ENCODE measurements at regions not wholly inside any gene's neighbourhood (a gene's known extent, or its start where the extent isn't known, plus 50 kb on each side); places are given as distances from the start of the nearest gene placed in this dataset.
"Not testable (repeated sequence)": the region's sequence is repeated elsewhere in the genome, so short reads cannot be mapped to it uniquely, and the experiment has no call there.

DNA sequence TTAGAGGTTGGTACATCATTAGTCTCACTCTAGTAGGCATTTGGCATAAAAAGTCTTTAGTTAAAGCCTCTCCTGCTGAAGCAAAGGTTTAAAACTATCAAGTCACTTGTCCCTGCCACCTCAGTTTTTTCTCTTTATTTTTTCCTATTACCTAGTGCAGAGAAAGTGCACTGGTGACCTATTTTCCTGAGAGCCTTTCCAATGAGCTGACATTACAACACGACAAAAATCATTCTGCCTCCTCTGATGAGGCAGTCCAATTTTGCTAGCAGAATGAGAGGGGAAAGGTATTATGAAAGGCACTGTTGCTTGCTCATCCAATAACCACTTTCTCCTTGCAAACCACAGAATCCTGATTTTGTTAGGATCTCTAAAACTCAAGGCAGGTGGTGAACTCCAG lies 73.3 kb upstream of the SGK1 start:
- no peak for DNase-seq (ENCODE audit: low read depth)

DNA sequence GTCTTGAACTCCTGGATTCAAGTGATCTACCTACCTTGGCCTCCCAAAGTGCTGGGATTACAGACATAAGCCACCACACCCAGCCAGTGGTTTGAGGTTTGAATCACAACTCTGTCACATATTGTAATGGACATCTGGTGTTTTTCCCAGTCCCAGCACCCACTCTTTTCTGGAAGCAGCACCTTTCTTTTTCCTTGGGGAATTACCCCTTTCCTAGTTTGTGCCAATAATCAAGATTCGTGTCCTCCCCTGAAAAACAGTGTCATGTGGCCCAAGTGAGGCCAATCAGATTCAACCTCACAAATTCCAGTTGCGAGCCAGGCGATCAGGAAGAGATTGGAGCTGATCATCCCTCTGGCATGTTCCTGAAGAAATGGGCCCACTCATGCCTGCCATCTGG lies 71.7 kb upstream of the SGK1 start:
- DNase-seq (ENCODE audit: low read depth) = no peak

DNA sequence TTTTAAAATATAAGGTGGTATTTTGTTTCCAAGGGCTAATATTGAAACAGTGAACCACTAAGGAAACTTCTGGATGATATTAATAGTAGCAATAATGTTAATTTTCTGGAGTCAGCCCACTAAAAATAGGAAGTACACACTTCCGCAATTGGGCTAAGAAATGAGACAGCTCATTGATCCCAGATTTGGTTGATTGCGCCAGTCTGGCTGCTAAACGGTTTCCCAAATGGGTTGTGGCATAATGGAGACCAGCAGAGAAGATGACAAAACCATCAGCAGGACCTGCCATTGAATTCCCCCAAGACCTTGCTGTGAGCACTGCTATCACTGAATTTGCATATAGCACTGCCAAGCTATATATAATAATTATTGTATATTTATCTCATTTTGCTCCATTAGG lies 71.2 kb upstream of the SGK1 start:
- DNase-seq (ENCODE audit: low read depth) = no peak

DNA sequence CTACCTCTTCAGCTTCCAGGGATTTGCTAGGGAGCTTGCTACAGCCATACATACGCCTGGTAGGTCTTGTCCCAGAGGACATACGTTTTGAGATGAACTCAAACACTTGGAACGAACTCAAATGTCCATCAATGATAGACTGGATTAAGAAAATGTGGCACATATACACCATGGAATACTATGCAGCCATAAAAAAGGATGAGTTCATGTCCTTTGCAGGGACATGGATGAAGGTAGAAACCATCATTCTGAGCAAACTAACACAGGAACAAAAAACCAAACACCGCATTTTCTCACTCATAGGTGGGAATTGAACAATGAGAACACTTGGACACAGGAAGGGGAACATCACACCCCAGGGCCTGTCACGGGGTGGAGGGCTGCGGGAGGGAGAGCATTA lies 68.6 kb upstream of the SGK1 start:
- not testable (repeated sequence) for DNase-seq (ENCODE audit: low read depth)

DNA sequence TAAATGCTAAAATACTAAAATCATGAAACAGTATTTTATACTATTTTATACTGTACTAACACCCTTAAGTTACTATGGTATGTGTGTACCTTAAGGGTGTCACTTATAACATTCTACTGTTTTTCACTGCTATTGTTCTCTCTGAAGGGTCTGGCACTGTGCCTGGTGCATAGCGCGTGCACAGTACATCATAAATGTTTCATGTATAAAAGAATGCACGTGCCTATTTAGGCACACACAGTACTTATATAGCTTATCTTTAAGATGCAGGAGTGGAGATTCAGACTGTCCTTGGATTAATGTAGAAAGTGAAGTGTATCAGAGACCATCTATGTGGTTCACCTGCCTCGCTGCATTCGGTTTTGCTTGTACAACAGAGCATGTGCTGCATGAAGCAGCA lies 64.0 kb upstream of the SGK1 start:
- no peak for DNase-seq (ENCODE audit: low read depth)

DNA sequence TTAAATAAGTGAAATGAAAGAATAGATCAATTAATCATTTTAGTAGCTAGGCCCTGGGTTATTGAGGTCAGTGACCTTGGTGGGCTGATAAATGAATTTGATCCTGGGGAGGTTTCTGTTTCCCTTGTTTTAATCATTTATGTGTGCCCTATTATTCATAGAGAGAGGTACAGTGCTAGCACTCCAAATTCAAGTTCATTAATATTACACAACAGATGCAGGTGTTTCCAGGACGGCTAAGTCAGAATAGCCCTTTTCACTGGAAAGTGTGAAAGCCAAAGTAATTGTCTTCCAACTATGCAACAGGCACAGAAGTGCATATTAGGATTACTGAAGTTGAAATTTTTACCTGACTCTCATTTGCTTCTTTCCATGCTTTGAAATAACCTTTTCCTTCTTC lies 61.7 kb upstream of the SGK1 start:
- DNase-seq (ENCODE audit: low read depth) = no peak

DNA sequence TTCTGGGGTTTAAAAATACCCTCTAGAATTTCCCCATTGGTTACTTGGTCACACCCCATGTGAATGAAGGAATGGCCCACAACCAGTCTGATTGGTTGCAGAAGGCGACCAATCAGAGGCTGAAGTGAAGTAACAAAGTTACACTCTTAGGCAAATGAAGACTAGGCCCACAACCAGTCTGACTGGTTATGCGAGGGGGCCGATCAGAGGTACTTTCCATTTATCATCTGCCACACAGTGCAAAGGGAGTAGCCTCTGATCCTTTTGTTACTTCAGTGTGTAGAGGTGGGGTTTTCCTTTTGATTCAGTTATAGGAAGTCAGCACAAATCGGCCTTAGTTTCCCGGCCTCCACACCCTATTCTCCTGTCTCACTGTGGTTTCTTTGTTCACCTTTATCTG lies 61.2 kb upstream of the SGK1 start:
- no peak for DNase-seq (ENCODE audit: low read depth)

DNA sequence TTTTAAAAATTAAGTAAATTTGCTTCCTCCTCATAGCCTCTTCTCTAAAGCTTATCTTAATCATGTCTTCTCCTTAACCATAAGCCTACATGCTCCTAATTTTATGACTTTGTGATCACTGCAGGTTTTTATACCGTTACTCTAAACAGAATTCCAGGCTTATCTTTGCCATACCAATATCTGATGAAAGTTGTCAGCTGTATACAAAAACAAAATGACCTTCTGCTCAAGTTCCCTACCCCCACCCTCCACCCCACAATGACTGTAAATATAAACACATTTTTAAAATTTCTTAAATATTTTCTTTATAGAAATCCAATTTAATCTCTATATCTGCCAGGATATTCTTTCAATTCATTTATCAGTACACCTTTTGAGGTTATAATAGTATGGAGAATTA lies 60.5 kb upstream of the SGK1 start:
- DNase-seq (ENCODE audit: low read depth) = no peak

DNA sequence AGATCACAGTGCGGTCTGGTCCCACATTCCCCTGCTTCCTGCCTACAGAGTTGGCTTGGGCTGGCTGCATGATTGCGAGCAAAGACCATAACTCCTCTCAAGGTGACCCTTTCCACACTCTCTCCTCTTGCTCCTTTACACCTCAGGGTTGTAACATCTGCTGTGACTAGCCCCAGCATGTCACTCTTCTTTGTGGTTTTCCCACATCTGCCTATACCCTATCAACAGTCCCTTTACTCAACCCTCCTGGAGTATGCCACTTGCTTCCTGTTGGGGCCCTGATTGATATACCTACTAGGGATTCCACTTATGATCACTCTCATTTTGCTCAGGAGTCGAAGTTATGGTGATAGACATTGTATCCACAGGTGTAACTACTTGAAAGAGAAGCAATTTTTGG lies 58.9 kb upstream of the SGK1 start:
- DNase-seq (ENCODE audit: low read depth) = no peak

DNA sequence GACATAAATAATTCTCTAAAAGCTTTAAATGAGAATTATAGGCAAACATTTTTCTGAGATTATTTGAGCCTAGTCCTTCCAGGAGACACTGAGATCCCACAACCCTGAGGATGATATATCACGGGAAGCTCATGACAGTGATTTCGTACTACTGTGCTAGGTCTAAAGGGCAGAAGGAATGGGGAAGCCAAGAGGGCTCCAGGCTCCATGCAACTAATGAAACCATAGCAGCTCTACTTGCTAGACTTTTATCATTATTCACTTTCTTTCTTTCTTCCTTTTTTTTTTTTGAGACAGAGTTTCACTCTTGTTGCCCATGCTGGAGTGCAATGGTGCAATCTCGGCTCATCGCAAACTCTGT lies 57.3 kb upstream of the SGK1 start:
- DNase-seq (ENCODE audit: low read depth) = no peak

DNA sequence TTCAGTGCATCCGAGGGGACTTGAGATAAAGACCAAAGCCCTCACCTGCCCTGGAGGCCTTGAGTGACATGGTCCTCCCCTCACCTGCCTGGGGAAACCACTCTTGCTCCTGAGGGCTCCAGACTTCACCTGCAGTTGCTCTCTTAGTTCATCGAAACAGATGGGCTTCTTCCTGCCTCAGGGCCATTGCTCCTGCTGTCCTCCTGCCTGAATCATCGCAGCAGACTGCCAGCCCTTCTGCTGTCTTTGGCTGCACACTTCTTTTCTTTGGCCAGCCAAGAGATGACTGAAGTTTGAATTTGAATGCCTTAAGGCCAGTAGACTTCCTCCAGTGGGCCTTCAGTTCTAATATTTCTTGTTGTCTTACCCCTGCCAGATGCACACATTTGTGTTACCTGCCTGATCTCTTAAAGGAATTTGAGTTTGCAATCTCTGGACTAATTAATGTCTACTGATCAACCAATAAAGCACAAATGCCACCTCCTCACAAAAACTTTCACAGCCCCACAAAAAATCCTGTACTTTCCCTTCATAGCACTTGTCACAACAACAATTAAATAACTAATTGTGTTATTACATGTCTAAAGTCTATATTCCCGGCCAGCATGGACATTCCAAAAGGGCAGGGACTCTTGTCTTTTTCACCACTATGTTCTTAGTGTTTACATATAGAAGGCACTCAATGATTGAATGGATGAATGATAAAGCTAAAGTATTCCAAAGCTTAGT lies 56.7 kb upstream of the SGK1 start:
- no peak for DNase-seq (ENCODE audit: low read depth)

DNA sequence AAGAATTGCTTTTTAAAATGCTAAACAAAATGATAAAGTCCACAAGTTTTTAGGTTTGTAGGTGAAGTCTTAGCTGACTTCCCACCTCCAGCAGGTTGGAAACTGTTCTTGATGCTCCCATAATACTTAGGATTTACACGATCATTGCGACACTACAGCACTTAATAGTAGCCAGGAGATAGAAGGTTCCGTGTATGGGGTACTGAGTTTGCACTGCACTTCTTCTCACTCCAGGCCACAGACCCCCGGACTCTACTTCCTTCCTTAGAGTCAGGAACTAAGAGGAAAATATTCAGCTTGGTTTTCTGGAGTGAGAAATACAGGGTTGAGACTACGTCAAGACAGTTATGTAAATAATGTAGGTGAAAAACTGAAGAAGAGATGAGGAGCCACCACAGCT lies 56.1 kb upstream of the SGK1 start:
- no peak for DNase-seq (ENCODE audit: low read depth)

DNA sequence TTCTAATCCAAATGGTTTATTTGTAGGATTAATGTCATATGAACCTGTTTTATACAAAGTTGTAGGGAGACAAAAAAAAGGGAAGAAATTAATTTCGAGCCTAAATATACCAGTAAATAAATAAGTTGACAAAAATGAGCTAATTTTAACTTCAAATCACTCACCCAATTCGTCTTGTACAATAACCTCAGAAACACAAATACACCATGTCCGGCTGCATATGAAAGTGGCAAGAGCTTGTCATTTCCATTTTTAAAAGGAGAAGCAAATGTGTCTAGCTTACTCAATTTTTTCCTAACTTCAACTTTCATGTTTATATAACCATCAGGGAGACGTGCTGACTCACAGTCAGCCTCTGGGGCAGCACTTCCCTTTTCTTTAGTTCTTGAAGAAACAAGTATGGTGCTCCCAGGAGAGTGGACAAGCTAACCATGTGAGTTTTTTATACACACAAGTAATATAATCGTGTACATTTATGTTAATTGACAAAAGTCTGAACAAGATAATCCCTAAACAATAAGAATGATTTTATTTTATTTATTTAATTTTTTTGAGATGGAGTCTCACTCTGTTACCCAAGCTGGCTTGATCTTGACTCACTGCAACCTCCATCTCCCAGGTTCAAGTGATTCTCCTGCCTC lies 55.5 kb upstream of the SGK1 start:
- no peak for DNase-seq (ENCODE audit: low read depth)

DNA sequence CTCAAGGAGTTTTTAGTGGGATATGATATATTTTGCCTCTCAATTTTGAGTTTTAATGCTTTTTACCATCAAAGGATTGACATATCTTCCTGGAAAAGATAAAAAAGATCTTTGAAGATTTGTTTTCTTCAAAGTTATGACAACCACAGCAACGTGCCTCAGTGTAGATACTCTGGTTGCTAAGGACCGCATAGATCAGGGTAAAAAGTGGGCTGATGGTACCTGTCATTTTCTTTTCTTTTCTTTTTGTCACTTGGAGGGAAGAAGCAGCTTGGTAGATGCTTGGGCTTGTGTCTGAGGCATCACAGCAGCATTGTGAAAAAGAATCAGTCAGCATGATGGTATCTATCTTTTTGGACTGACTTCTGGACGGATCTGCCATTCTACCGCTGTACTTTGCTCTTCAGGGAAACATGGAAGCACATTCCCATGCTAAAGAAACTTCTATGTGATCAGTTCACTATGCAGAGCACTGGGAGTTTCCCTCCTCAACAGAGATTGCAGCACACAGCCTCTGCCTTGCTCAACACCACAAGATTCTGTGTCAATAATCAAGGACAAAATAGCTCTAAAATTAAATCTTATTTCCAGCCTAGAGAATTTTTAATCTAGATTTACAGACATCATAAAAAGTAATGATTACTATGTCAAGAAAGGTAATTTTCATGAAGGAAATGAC lies 54.8 kb upstream of the SGK1 start:
- DNase-seq (ENCODE audit: low read depth) = no peak

DNA sequence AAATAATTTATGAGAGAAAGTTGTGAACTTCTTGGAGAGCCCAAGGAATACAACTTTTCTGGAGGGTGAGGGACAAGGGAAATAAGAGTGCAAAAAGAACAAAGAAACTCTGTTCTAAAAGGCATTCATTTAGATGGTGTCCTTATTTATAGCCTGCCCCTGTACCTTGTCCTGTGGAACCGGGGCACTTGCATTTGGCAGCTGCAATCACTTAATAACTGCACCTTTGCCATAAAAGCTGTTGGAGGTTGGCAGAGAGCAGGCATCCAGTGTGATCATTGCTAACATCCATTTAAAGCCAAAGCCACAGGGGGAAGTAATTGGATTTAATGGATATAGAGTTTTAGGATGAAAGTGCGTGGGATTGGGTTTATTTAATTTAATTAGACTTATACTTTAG lies 50.8 kb upstream of the SGK1 start:
- no peak for DNase-seq (ENCODE audit: low read depth)

Data from stimulated activated CD8-positive, alpha-beta memory T cell treated with anti-CD3 and anti-CD28 coated beads, Interleukin-15, amount 100 ng/mL, for 1 hour (primary cell).